ENCODE measurements at regions not wholly inside any gene's neighbourhood (a gene's known extent, or its start where the extent isn't known, plus 50 kb on each side); places are given as distances from the start of the nearest gene placed in this dataset.

GRCh38 chr5:121526908-121527307 is 324.8 kb upstream of the FTMT start:
- no peak for TF ChIP-seq CTCF (conservative IDR thresholded peaks at IDR 0.05; ENCODE audit: low read depth, low read length)
- TF ChIP-seq RAD21 (IDR thresholded peaks at IDR 0.05; ENCODE audit: low read length) = no peak
- TF ChIP-seq RFX5 (IDR thresholded peaks at IDR 0.05; ENCODE audit: low read depth, low read length) = no peak
- TF ChIP-seq USF2 (IDR thresholded peaks at IDR 0.05; ENCODE audit: low read depth, low read length) = no peak
- no peak for TF ChIP-seq ELK1 (IDR thresholded peaks at IDR 0.05; ENCODE audit: borderline replicate concordance, low read depth, low read length)

Measured in IMR-90 (cell line).